Keratinocyte (primary cell): ENCODE measurements at regions not wholly inside any gene's neighbourhood (a gene's known extent, or its start where the extent isn't known, plus 50 kb on each side); places are given as distances from the start of the nearest gene placed in this dataset.

Experiments
- DNase-seq: peaks from one replicate; pipeline ENCODE4 v3.0.0-alpha.2; 2011; ENCODE audit warnings: low read depth, missing footprints, low spot score
- FAIRE-seq: peaks from 2 replicates; lab custom pipeline; 2011; peaks lifted over from hg19 to GRCh38; lab: Jason Lieb, UNC
- H2AFZ ChIP-seq: 2 replicates; pipeline ENCODE4 v1.6.0; 2012; ENCODE audit warnings: low read length, control low read depth, inconsistent platforms; ENCODE audit not compliant: control insufficient read depth
- H3K27ac ChIP-seq: 2 replicates; pipeline ENCODE4 v1.5.1; 2011; ENCODE audit warnings: low read length; ENCODE audit not compliant: control insufficient read depth, insufficient read depth
- H3K27me3 ChIP-seq: 3 replicates; pipeline ENCODE4 v1.6.0; 2011; ENCODE audit warnings: low read length; ENCODE audit not compliant: control insufficient read depth, insufficient read depth; ENCODE audit errors: extremely low read depth
- H3K36me3 ChIP-seq, 2 experiments: 2 replicates in 1 of 2; 3 replicates in 1 of 2; pipeline ENCODE4 v1.5.1; 2011; ENCODE audit warnings: low read length in 2 of 2, mild to moderate bottlenecking in 1 of 2; ENCODE audit not compliant: control insufficient read depth in 2 of 2, insufficient read depth in 2 of 2; ENCODE audit errors: extremely low read depth in 1 of 2
- H3K4me1 ChIP-seq: 3 replicates; pipeline ENCODE4 v1.5.1; 2011; ENCODE audit warnings: low read length; ENCODE audit not compliant: control insufficient read depth, insufficient read depth; ENCODE audit errors: extremely low read depth
- H3K4me2 ChIP-seq: 3 replicates; pipeline ENCODE4 v1.6.0; 2011; ENCODE audit warnings: low read depth, low read length; ENCODE audit not compliant: control insufficient read depth, insufficient read depth; ENCODE audit errors: extremely low read depth
- H3K4me3 ChIP-seq, 3 experiments: fragments of 200-600 bp in 1 of 3; sonication (generic) in 1 of 3; 2 replicates in 2 of 3; 3 replicates in 1 of 3; pipeline ENCODE4 v1.5.1; 2011 to 2016; ENCODE audit warnings: low read length in 3 of 3, mild to moderate bottlenecking in 3 of 3, control low read depth in 2 of 3, inconsistent platforms in 1 of 3, low read depth in 1 of 3, mixed read lengths in 1 of 3, mixed run types in 1 of 3, moderate library complexity in 1 of 3; ENCODE audit not compliant: control insufficient read depth in 2 of 3, insufficient read depth in 2 of 3; ENCODE audit errors: extremely low read depth in 1 of 3
- H3K79me2 ChIP-seq: 2 replicates; pipeline ENCODE4 v1.6.0; 2012; ENCODE audit warnings: low read length; ENCODE audit not compliant: control insufficient read depth, insufficient read depth
- H3K9ac ChIP-seq: 3 replicates; pipeline ENCODE4 v1.6.0; 2011; ENCODE audit warnings: low read length; ENCODE audit not compliant: control insufficient read depth, insufficient read depth; ENCODE audit errors: extremely low read depth
- H3K9me1 ChIP-seq: 3 replicates; pipeline ENCODE4 v1.6.0; 2011; ENCODE audit warnings: low read length; ENCODE audit not compliant: control insufficient read depth, insufficient read depth; ENCODE audit errors: extremely low read depth
- H3K9me3 ChIP-seq: 2 replicates; pipeline ENCODE4 v1.5.1; 2012; ENCODE audit warnings: low read depth, low read length; ENCODE audit not compliant: control insufficient read depth
- H4K20me1 ChIP-seq: 3 replicates; pipeline ENCODE4 v1.6.0; 2011; ENCODE audit warnings: low read length; ENCODE audit not compliant: control insufficient read depth, insufficient read depth; ENCODE audit errors: extremely low read depth
- CTCF ChIP-seq, 3 experiments: IDR thresholded peaks in 1 of 3; conservative IDR thresholded peaks in 1 of 3; optimal IDR thresholded peaks in 1 of 3; 2 replicates in 2 of 3; 3 replicates in 1 of 3; pipeline versions ENCODE3 to v1.5.1; 2011; ENCODE audit warnings: low read length in 3 of 3, mild to moderate bottlenecking in 3 of 3, moderate library complexity in 2 of 3, control low read depth in 1 of 3, inconsistent platforms in 1 of 3; ENCODE audit not compliant: insufficient read depth in 2 of 3; ENCODE audit errors: extremely low read depth in 1 of 3
- EZH2 ChIP-seq: IDR thresholded peaks from one replicate; pipeline ENCODE4 v1.6.1; 2012; ENCODE audit warnings: inconsistent platforms, mild to moderate bottlenecking, low read length, moderate library complexity
- dilution Hi-C: fragments of 300-500 bp; cut with MboI; formaldehyde crosslinking; loops from one replicate; pipeline ENCODE4 v1.7.0; 2020; ENCODE audit warnings: low sequenced_read_pairs; ENCODE audit not compliant: extremely low pct_ligation_motif_present

GRCh38 chr17:73950593-73950914, 252.9 kb upstream of the RPL38 start:
- Histone ChIP-seq H2AFZ (no peak overlapping the region), H3K4me1 (no peaks in the 10 kb centered on the region), H3K36me3 (no peaks in the 10 kb centered on the region), H3K9ac (no peak overlapping the region), H4K20me1 (no peaks in the 10 kb centered on the region), H3K4me3 (no peak overlapping the region), H3K9me1 (no peaks in the 10 kb centered on the region), H3K27ac (no peak overlapping the region), H3K9me3 (no peaks in the 10 kb centered on the region), H3K4me2 (no peak overlapping the region), H3K79me2 (no peaks in the 10 kb centered on the region), H3K27me3 (peaks cover 26% of the 10 kb centered on the region)
- TF ChIP-seq CTCF (optimal IDR thresholded peaks at IDR 0.05 in 1 of 3, IDR thresholded peaks at IDR 0.05 in 1 of 3, conservative IDR thresholded peaks at IDR 0.05 in 1 of 3; ENCODE audit: extremely low read depth in 1 of 3, insufficient read depth in 2 of 3, low read length in 3 of 3): no peak
- TF ChIP-seq EZH2: no peak
- FAIRE-seq: no peak
- dilution Hi-C loops: no loop called here
- DNase-seq: no peak

GRCh38 chr17:73952082-73952479, 251.4 kb upstream of the RPL38 start:
- no peaks in the 10 kb centered on the region for H3K79me2 ChIP-seq
- H3K4me3 ChIP-seq: no peak overlapping the region
- dilution Hi-C loops: no loop called here
- no peaks in the 10 kb centered on the region for H3K9me3 ChIP-seq
- no peak overlapping the region for H2AFZ ChIP-seq
- TF ChIP-seq CTCF (optimal IDR thresholded peaks at IDR 0.05 in 1 of 3, IDR thresholded peaks at IDR 0.05 in 1 of 3, conservative IDR thresholded peaks at IDR 0.05 in 1 of 3; ENCODE audit: extremely low read depth in 1 of 3, insufficient read depth in 2 of 3, low read length in 3 of 3): no peak
- TF ChIP-seq EZH2: no peak
- H3K36me3 ChIP-seq: no peaks in the 10 kb centered on the region
- no peaks in the 10 kb centered on the region for H4K20me1 ChIP-seq
- no peak overlapping the region for H3K9ac ChIP-seq
- DNase-seq (no peak), FAIRE-seq (no peak)
- H3K4me2 ChIP-seq: no peak overlapping the region
- H3K27me3 ChIP-seq: peaks cover 28% of the 10 kb centered on the region
- H3K4me1 ChIP-seq: no peaks in the 10 kb centered on the region
- no peaks in the 10 kb centered on the region for H3K9me1 ChIP-seq
- H3K27ac ChIP-seq: no peak overlapping the region
